Panc1 (cell line): ENCODE measurements at regions not wholly inside any gene's neighbourhood (a gene's known extent, or its start where the extent isn't known, plus 50 kb on each side); places are given as distances from the start of the nearest gene placed in this dataset.

Source experiments
- POLR2AphosphoS5 ChIP-seq: IDR thresholded peaks from 2 replicates; pipeline ENCODE4 v1.6.1; 2012; ENCODE audit warnings: mild to moderate bottlenecking, low read depth, low read length, moderate library complexity
- TF ChIP-seq, protein P1 (sequence below), 2 experiments: IDR thresholded peaks; 2 replicates each; pipeline ENCODE4 v1.6.1; 2011 to 2012; ENCODE audit warnings: low read depth in 2 of 2, control low read depth in 1 of 2, low read length in 1 of 2, mild to moderate bottlenecking in 1 of 2, moderate library complexity in 1 of 2; ENCODE audit not compliant: insufficient read depth in 1 of 2
- TF ChIP-seq, protein P2 (sequence below): fragments of 450-650 bp; IDR thresholded peaks from 2 replicates; pipeline ENCODE4 v1.5.1; 2017; ENCODE audit warnings: mild to moderate bottlenecking

DNA sequence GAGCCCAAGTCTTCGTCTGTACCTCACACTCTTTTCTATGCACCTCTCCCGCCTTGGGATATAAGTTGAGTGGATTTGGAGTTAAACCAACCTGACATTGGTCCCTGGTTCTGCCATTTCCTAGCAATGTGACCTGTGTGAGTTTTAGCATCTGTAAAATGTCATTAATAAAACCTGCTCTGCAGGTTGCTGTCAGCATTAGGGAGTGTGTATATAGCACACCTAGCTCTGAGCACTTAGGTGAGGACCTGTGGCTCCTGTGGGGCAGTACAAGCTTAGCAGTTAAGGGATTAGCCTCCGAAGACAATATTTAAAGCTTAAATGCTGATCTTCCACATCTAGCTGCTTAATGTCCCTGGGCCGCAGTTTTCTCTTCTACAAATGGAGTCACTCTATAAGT is 248.0 kb downstream of the TMEM114 start:
- TF ChIP-seq, protein P1, sequence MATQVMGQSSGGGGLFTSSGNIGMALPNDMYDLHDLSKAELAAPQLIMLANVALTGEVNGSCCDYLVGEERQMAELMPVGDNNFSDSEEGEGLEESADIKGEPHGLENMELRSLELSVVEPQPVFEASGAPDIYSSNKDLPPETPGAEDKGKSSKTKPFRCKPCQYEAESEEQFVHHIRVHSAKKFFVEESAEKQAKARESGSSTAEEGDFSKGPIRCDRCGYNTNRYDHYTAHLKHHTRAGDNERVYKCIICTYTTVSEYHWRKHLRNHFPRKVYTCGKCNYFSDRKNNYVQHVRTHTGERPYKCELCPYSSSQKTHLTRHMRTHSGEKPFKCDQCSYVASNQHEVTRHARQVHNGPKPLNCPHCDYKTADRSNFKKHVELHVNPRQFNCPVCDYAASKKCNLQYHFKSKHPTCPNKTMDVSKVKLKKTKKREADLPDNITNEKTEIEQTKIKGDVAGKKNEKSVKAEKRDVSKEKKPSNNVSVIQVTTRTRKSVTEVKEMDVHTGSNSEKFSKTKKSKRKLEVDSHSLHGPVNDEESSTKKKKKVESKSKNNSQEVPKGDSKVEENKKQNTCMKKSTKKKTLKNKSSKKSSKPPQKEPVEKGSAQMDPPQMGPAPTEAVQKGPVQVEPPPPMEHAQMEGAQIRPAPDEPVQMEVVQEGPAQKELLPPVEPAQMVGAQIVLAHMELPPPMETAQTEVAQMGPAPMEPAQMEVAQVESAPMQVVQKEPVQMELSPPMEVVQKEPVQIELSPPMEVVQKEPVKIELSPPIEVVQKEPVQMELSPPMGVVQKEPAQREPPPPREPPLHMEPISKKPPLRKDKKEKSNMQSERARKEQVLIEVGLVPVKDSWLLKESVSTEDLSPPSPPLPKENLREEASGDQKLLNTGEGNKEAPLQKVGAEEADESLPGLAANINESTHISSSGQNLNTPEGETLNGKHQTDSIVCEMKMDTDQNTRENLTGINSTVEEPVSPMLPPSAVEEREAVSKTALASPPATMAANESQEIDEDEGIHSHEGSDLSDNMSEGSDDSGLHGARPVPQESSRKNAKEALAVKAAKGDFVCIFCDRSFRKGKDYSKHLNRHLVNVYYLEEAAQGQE (IDR thresholded peaks at IDR 0.05; ENCODE audit: insufficient read depth in 1 of 2, low read depth in 2 of 2, low read length in 1 of 2): no peak
- TF ChIP-seq, protein P2, sequence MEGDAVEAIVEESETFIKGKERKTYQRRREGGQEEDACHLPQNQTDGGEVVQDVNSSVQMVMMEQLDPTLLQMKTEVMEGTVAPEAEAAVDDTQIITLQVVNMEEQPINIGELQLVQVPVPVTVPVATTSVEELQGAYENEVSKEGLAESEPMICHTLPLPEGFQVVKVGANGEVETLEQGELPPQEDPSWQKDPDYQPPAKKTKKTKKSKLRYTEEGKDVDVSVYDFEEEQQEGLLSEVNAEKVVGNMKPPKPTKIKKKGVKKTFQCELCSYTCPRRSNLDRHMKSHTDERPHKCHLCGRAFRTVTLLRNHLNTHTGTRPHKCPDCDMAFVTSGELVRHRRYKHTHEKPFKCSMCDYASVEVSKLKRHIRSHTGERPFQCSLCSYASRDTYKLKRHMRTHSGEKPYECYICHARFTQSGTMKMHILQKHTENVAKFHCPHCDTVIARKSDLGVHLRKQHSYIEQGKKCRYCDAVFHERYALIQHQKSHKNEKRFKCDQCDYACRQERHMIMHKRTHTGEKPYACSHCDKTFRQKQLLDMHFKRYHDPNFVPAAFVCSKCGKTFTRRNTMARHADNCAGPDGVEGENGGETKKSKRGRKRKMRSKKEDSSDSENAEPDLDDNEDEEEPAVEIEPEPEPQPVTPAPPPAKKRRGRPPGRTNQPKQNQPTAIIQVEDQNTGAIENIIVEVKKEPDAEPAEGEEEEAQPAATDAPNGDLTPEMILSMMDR: no peak
- TF ChIP-seq POLR2AphosphoS5: no peak
